CD4-positive, alpha-beta T cell treated with Interleukin-10 for 1 hour (primary cell): ENCODE measurements at regions not wholly inside any gene's neighbourhood (a gene's known extent, or its start where the extent isn't known, plus 50 kb on each side); places are given as distances from the start of the nearest gene placed in this dataset.

Experiments
- DNase-seq: peaks from one replicate; pipeline ENCODE4 v3.0.0-alpha.2; 2020

- DNase-seq = no peak
Measured at GRCh38 chr1:181392613-181393220, 90.6 kb upstream of the CACNA1E start.

DNA sequence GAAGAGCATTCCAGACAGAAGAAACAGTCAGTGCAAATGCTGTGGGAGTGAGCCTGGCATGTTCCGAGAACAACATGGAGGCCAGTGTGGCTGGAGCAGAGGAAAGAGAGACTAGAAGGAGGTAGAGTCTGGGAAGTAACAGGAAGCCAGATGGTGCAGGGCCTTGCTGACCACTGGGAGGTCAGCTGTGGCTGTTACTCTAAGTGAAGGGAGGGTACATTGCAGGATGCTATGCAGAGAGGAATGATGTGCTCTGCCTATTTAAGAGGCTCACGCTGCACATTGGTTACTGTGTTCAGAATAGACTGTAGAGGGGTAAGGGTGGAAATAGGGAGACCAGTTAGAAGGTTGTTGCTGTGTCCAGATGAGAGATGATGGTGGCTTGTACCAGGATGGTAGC, 88.6 kb upstream of the CACNA1E start:
- DNase-seq = no peak

- peak; percentile 58 for DNase-seq
Measured at GRCh38 chr1:181396171-181396670, 87.1 kb upstream of the CACNA1E start.

DNA sequence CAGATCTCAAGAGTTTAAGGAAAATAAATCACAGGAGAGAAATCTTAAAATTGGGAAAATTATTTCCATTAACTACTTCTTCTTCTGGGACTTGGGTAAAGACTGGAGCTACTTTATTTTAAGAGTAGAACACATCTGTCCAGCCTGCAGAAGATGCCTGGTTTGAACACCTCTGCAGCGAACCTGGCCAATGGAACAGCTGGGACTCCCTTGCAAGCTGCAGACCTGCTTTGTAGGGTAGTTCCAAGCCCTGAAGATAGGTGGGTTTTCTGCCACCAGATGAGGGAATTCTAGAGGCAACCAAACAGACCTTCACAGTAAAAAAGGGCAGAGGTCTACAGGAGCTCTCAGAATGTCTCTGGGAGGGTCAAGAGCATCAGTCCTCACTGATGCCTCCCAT, 86.5 kb upstream of the CACNA1E start:
- DNase-seq = no peak

DNA sequence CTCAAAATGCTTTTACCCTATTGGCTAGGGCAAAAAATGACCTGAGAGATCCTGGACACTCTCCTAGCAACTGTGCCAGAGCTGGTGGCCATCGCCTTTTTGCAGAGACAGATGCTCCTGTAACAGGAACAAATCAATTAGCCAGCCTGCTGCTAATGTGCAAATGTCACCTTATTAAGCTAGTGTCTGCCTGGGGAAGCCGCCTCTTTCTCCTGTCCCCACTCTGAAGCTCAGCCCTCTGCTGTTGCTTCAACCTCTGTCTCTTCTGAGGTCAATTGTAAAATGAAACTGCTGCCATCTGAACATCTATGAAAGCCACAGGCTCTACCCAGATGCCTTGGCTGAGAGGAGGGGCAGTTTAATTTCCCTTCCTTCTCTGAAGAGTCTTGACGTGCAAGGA, 85.5 kb upstream of the CACNA1E start:
- peak; percentile 33 for DNase-seq

- no peak for DNase-seq
Measured at GRCh38 chr1:181398544-181398943, 84.8 kb upstream of the CACNA1E start.

GRCh38 chr1:181405584-181405983, 77.7 kb upstream of the CACNA1E start:
- DNase-seq = no peak

GRCh38 chr1:181406989-181407388, 76.3 kb upstream of the CACNA1E start:
- no peak for DNase-seq

- DNase-seq = no peak
Measured at GRCh38 chr1:181409981-181410380, 73.3 kb upstream of the CACNA1E start.

DNA sequence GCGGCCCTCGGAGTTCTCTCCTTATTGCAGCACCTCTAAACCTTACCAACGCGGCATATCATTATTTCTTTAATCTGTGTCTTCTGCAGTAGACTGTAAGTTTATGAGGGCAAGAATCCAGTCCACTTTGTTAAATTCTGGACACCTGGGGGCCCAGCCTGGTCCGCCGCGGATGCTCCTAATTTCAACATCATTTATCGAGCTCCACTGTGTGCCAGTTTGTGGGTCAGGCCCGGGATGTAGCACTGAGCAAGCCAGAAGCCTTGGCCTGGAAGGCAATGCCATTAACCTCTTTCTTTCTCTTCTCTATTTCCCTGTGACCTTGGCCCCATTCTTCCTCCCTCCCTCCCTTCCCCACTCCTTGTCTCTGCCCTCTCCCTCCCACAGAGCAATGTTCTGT, 70.6 kb upstream of the CACNA1E start:
- DNase-seq = no peak

DNA sequence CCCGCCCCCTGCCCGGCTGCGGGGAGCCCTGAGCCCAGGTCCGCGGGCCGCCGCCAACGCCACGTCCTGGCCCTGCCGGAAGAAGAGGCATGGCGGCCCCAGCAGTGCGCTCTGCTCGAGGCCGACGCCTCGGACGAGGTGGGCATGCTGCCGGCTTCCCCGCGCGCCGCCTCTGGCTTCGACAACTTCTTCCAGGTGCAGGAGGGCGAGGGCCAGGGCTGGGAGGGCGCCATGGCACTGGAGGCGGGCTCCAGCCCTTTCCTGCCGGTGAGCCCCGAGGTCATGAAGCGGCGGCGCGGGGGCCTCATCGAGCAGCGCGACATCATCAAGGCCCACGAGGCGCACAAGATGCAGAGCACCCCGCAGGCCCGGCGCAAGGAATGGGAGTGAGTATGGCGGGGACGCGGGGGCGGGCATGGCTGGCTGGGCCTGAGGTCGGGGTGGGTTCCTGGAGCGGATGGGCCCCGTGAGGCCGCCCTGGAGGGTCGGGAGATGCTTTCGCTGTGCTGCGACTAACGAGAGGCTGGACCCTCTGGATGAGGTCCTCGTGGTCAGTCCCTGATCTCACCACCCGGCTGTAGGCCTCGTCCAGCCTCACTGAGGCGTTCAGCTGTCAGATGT, 70.0 kb upstream of the CACNA1E start:
- DNase-seq = no peak

- no peak for DNase-seq
Measured at GRCh38 chr1:181413836-181414235, 69.5 kb upstream of the CACNA1E start.

GRCh38 chr1:181416268-181416860, 67.0 kb upstream of the CACNA1E start:
- DNase-seq = no peak

DNA sequence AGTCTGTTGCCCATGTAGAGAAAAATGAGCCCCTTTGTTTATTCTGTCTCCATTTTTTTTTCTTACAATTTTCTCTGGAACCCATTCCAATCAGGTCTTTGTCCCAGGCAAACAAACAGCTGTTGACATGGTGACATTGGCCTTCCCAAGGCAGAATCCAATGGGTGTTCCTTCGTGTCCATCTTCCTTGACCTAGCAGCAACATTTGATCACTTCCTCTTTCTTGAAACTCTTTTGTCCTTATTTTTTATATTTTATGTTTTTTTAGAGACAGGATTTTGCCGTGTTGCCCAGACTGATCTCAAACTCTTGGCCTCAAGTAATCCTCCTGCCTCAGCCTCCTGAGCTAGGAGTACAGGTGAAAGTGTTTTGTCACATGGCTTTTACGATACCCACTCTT, 65.4 kb upstream of the CACNA1E start:
- no peak for DNase-seq

GRCh38 chr1:181423301-181423918, 59.9 kb upstream of the CACNA1E start:
- DNase-seq = peak; percentile 41

DNA sequence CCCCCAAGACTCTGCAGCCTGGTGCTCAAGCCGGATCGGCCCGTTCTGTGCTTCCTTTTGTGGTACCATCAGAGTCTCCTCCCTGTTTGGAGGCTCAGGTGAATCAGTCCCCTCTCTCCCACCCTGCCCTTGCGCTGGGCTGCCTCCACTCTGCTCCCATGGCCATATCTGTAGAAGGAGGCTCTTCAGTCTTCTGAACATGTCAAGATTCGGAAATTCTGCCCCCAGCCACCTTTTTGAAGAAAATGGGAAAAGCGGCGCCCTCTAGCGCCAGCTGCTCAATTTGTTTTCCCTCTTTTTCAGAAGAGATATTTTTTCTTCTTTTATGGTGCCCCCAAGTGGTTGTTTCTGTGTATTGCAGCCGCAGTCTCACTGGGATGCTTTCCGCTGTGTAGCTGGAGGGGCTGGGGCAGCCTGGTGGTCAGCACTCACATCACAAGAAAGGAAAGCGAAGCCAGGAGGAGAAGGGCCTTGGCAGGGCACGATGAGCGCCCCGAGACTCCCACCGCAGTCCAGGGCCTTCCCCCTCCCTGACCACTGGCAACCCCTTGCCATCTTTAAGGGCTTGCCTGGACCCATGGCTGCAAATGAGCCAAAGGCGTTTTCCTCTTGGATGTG, 58.4 kb upstream of the CACNA1E start:
- DNase-seq = peak; percentile 80

DNA sequence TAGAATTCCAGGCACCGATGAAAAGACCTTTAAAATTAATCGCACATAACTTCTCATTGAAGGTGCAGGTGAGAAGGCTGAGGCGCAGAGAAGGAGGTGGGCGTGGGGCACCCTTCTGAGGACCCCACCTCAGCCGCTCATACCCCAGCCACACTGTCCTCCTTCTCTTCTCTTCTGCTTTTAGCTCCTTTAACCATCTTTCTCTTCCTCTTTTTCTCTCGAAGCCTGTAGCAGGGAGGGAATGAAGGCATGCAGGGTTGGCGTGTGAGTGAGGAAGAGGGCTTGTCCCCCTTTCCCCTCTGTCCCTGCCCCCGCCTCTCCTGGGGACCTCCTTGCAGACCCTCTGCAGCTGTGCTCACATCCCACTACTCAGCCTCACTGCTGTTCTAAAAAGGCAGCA, 57.8 kb upstream of the CACNA1E start:
- DNase-seq = no peak

GRCh38 chr1:181429462-181429861, 53.9 kb upstream of the CACNA1E start:
- no peak for DNase-seq

DNA sequence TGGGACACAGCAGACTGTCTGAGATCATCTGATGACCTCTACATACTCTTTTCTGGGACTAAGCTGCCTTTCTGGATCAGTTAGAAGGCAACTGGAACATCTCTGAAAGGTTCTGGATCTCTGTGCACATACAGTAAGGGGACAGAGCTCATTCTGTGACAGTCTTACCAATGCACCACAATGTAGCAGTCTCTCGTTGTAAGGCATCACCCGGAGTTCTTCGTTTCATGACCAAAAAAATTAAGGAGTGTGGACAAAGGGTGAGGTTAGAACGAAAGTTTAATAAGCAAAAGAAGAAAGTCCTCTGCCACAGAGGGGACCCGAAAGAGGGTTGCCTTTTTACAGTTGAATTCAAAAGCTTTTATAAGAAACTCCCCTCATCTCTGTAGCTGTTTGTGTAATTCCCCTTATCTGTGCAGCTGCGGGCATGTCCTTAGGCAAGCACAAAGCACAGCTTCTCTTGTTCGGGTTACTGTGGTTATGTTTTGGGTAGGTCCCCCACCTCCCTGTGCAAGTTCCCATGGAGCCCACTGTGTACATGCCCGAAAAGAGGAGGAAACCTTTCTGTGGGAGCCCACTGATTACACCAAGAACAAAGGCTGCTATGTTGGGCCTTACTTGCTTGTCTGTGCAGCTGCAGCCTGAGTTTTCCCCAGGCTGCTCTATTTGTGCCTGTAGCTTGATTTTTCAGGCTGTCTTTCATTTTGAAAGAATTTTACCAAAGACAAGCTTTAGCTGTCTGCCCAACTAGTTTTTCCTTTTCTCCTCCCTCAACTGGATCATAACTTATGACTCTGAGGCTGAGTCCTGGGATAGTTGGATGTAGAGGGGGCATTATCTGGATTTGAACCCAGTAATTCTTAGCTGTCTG, 53.1 kb upstream of the CACNA1E start:
- no peak for DNase-seq
